ENCODE measurements at regions not wholly inside any gene's neighbourhood (a gene's known extent, or its start where the extent isn't known, plus 50 kb on each side); places are given as distances from the start of the nearest gene placed in this dataset.

GRCh38 chr13:90256746-90257145 is 1090.7 kb upstream of the MIR17HG start:
- H3K27ac ChIP-seq (ENCODE audit: low read depth, low read length): no peak overlapping the region
- no peaks in the 10 kb centered on the region for H3K9me3 ChIP-seq (ENCODE audit: insufficient read depth, low read length)
- TF ChIP-seq EZH2phosphoT487 (conservative IDR thresholded peaks at IDR 0.05; ENCODE audit: low read length) (no peak), CTCF (IDR thresholded peaks at IDR 0.05; ENCODE audit: insufficient read depth, low read length, poor library complexity, severe bottlenecking) (no peak)
- H3K36me3 ChIP-seq (ENCODE audit: low read length): no peaks in the 10 kb centered on the region
- no peaks in the 10 kb centered on the region for H3F3A ChIP-seq (ENCODE audit: insufficient read depth)
- H3K4me2 ChIP-seq (ENCODE audit: low read depth, low read length, poor library complexity, severe bottlenecking): no peak overlapping the region
- no peaks in the 10 kb centered on the region for H4K20me1 ChIP-seq (ENCODE audit: low read depth, low read length)
- no peak overlapping the region for H3K9ac ChIP-seq (ENCODE audit: low read length)
- no peaks in the 10 kb centered on the region for H3K9me2 ChIP-seq (replicated peaks; ENCODE audit: insufficient read depth, low read length)
- H3K79me2 ChIP-seq (ENCODE audit: insufficient read depth, low read length): no peaks in the 10 kb centered on the region
- no peak overlapping the region for H3K4me3 ChIP-seq (ENCODE audit: insufficient read depth, low read length, poor library complexity, severe bottlenecking)
- no peaks in the 10 kb centered on the region for H3K27me3 ChIP-seq (ENCODE audit: low read length)
- no peak overlapping the region for H2AFZ ChIP-seq (ENCODE audit: low read depth, low read length, severe bottlenecking)

- Histone ChIP-seq H3K79me2 (ENCODE audit: insufficient read depth, low read length) (no peaks in the 10 kb centered on the region), H3K4me3 (ENCODE audit: insufficient read depth, low read length, poor library complexity, severe bottlenecking) (no peak overlapping the region), H3K9me2 (replicated peaks; ENCODE audit: insufficient read depth, low read length) (no peaks in the 10 kb centered on the region), H3K27me3 (ENCODE audit: low read length) (no peaks in the 10 kb centered on the region), H3K4me2 (ENCODE audit: low read depth, low read length, poor library complexity, severe bottlenecking) (no peak overlapping the region), H3K36me3 (ENCODE audit: low read length) (no peaks in the 10 kb centered on the region), H2AFZ (ENCODE audit: low read depth, low read length, severe bottlenecking) (no peak overlapping the region), H3K9ac (ENCODE audit: low read length) (no peak overlapping the region), H3K9me3 (ENCODE audit: insufficient read depth, low read length) (no peaks in the 10 kb centered on the region), H3F3A (ENCODE audit: insufficient read depth) (no peaks in the 10 kb centered on the region), H4K20me1 (ENCODE audit: low read depth, low read length) (no peaks in the 10 kb centered on the region), H3K27ac (ENCODE audit: low read depth, low read length) (no peak overlapping the region)
- TF ChIP-seq CTCF (IDR thresholded peaks at IDR 0.05; ENCODE audit: insufficient read depth, low read length, poor library complexity, severe bottlenecking) (no peak), EZH2phosphoT487 (conservative IDR thresholded peaks at IDR 0.05; ENCODE audit: low read length) (no peak)
These were observed 1089.4 kb upstream of the MIR17HG start for GRCh38 chr13:90258129-90258528.

- H3K79me2 ChIP-seq (ENCODE audit: insufficient read depth, low read length): no peaks in the 10 kb centered on the region
- no peak overlapping the region for H3K27ac ChIP-seq (ENCODE audit: low read depth, low read length)
- TF ChIP-seq EZH2phosphoT487 (conservative IDR thresholded peaks at IDR 0.05; ENCODE audit: low read length): no peak
- TF ChIP-seq CTCF (IDR thresholded peaks at IDR 0.05; ENCODE audit: insufficient read depth, low read length, poor library complexity, severe bottlenecking): no peak
These were observed 1086.1 kb upstream of the MIR17HG start for GRCh38 chr13:90261343-90261742.

More at GRCh38 chr13:90261343-90261742, 1086.1 kb upstream of the MIR17HG start:
- H3K9ac ChIP-seq (ENCODE audit: low read length): no peak overlapping the region
- H3K4me2 ChIP-seq (ENCODE audit: low read depth, low read length, poor library complexity, severe bottlenecking): no peak overlapping the region
- no peak overlapping the region for H2AFZ ChIP-seq (ENCODE audit: low read depth, low read length, severe bottlenecking)
- H3F3A ChIP-seq (ENCODE audit: insufficient read depth): no peaks in the 10 kb centered on the region
- H3K36me3 ChIP-seq (ENCODE audit: low read length): no peaks in the 10 kb centered on the region
- no peaks in the 10 kb centered on the region for H3K27me3 ChIP-seq (ENCODE audit: low read length)
- no peak overlapping the region for H3K4me3 ChIP-seq (ENCODE audit: insufficient read depth, low read length, poor library complexity, severe bottlenecking)
- H4K20me1 ChIP-seq (ENCODE audit: low read depth, low read length): no peaks in the 10 kb centered on the region
- no peaks in the 10 kb centered on the region for H3K9me2 ChIP-seq (replicated peaks; ENCODE audit: insufficient read depth, low read length)
- H3K9me3 ChIP-seq (ENCODE audit: insufficient read depth, low read length): no peaks in the 10 kb centered on the region
